HCT116 (cell line): ENCODE measurements at regions not wholly inside any gene's neighbourhood (a gene's known extent, or its start where the extent isn't known, plus 50 kb on each side); places are given as distances from the start of the nearest gene placed in this dataset.
"Not testable (repeated sequence)": the region's sequence is repeated elsewhere in the genome, so short reads cannot be mapped to it uniquely, and the experiment has no call there.

Experiments
- ATAC-seq: fragments of 200-7000 bp; cut with Tn5 transposase; 2 replicates; pipeline ENCODE4 v1.9.1; 2020; ENCODE audit warnings: mild to moderate bottlenecking, moderate library complexity
- BruUV-seq: library from RNA; stranded (reverse); fragments of 400-500 nt; replicated peaks from 2 replicates; lab custom pipeline; 2021; lab: Mats Ljungman, UMichigan
- CTCF ChIA-PET: fragments of 300-600 bp; sonication (Branson Sonifier 250); formaldehyde crosslinking; loops from one replicate; lab custom pipeline; 2021; ENCODE audit warnings: antibody characterized with exemption; lab: Charles Lee
- POLR2A ChIA-PET: fragments of 300-600, 350-600 bp; sonication (Branson Sonifier 250); formaldehyde crosslinking; loops from one replicate; lab custom pipeline; 2021; ENCODE audit warnings: antibody characterized with exemption; lab: Charles Lee
- RAD21 ChIA-PET, 2 experiments: fragments of 300-600 bp; sonication (Branson Sonifier 250); formaldehyde crosslinking; loops; one replicate each; lab custom pipeline; 2023; ENCODE audit warnings: low total read pairs in 2 of 2; ENCODE audit not compliant: uncharacterized antibody in 2 of 2, unreplicated experiment in 2 of 2, low non-redundant PET in 1 of 2; lab: Charles Lee
- DNase-seq: peaks from one replicate; pipeline ENCODE4 v3.0.0-alpha.2; 2010; ENCODE audit warnings: low read depth, low spot score
- H2AFZ ChIP-seq: fragments of 200-600 bp; shearing (Covaris generic), sonication (generic); 2 replicates; pipeline ENCODE4 v1.6.1; 2017; ENCODE audit warnings: low read depth, mixed run types, mixed read lengths, antibody characterized with exemption, low read length; ENCODE audit not compliant: poor library complexity, severe bottlenecking
- H3K27ac ChIP-seq: 2 replicates; pipeline ENCODE4 v1.5.1; 2012; ENCODE audit warnings: low read depth, low read length
- H3K27me3 ChIP-seq: fragments of 200-600 bp; sonication (generic); 2 replicates; pipeline ENCODE4 v1.6.1; 2016; ENCODE audit warnings: mixed run types, low read length, mixed read lengths; ENCODE audit not compliant: insufficient read depth
- H3K36me3 ChIP-seq, 2 experiments: fragments of 200-500 bp in 1 of 2; fragments of 200-600 bp in 1 of 2; sonication (Bioruptor generic) in 1 of 2; sonication (generic) in 1 of 2; 2 replicates each; pipeline versions ENCODE4 v1.5.1 to v1.6.1; 2014 to 2016; ENCODE audit warnings: low read length in 2 of 2, inconsistent platforms in 1 of 2, mixed read lengths in 1 of 2, mixed run types in 1 of 2; ENCODE audit not compliant: insufficient read depth in 2 of 2, control insufficient read depth in 1 of 2
- H3K4me1 ChIP-seq, 2 experiments: fragments of 200-600 bp in 1 of 2; sonication (generic) in 1 of 2; 2 replicates each; pipeline versions ENCODE4 v1.5.1 to v1.6.1; 2012 to 2017; ENCODE audit warnings: low read length in 2 of 2, inconsistent platforms in 1 of 2, mild to moderate bottlenecking in 1 of 2, mixed read lengths in 1 of 2, mixed run types in 1 of 2, moderate library complexity in 1 of 2; ENCODE audit not compliant: insufficient read depth in 2 of 2, control insufficient read depth in 1 of 2
- H3K4me2 ChIP-seq: fragments of 200-600 bp; sonication (generic); 2 replicates; pipeline ENCODE4 v1.6.1; 2017; ENCODE audit warnings: mixed run types, low read length, mixed read lengths
- H3K4me3 ChIP-seq, 2 experiments: fragments of 200-600 bp in 1 of 2; sonication (generic) in 1 of 2; replicated peaks in 1 of 2; 2 replicates each; pipeline ENCODE4 v1.5.1; 2011 to 2016; ENCODE audit warnings: low read length in 2 of 2, control low read depth in 1 of 2, low read depth in 1 of 2, mild to moderate bottlenecking in 1 of 2, mixed read lengths in 1 of 2, mixed run types in 1 of 2
- H3K79me2 ChIP-seq: fragments of 200-600 bp; sonication (generic); 2 replicates; pipeline ENCODE4 v1.6.1; 2017; ENCODE audit warnings: mild to moderate bottlenecking, mixed run types, low read length, moderate library complexity, mixed read lengths; ENCODE audit not compliant: insufficient read depth
- H3K9ac ChIP-seq: fragments of 200-600 bp; sonication (generic); 2 replicates; pipeline ENCODE4 v1.6.1; 2016; ENCODE audit warnings: low read length, mixed read lengths
- H3K9me2 ChIP-seq: fragments of 200-600 bp; sonication (generic), shearing (Covaris generic); 2 replicates; pipeline ENCODE4 v1.6.1; 2017; ENCODE audit warnings: mixed run types, mild to moderate bottlenecking, moderate library complexity; ENCODE audit not compliant: insufficient read depth
- H3K9me3 ChIP-seq, 2 experiments: fragments of 200-500 bp in 1 of 2; fragments of 200-600 bp in 1 of 2; sonication (Bioruptor generic) in 1 of 2; sonication (generic) in 1 of 2; 2 replicates each; pipeline ENCODE4 v1.6.1; 2014 to 2017; ENCODE audit warnings: low read length in 2 of 2, mixed read lengths in 2 of 2, inconsistent platforms in 1 of 2, low read depth in 1 of 2, mild to moderate bottlenecking in 1 of 2, mixed run types in 1 of 2, moderate library complexity in 1 of 2; ENCODE audit not compliant: control insufficient read depth in 1 of 2, insufficient read depth in 1 of 2
- H4K20me1 ChIP-seq: fragments of 200-600 bp; sonication (generic), shearing (Covaris generic); 2 replicates; pipeline ENCODE4 v1.6.1; 2017; ENCODE audit warnings: mixed run types, mild to moderate bottlenecking, moderate library complexity; ENCODE audit not compliant: insufficient read depth
- EGR1 ChIP-seq: IDR thresholded peaks from 2 replicates; pipeline ENCODE4 v1.6.1; 2012; ENCODE audit warnings: low read depth
- MAX ChIP-seq: IDR thresholded peaks from 2 replicates; pipeline ENCODE4 v1.6.1; 2012
- RAD21 ChIP-seq: IDR thresholded peaks from 2 replicates; pipeline ENCODE4 v1.6.1; 2012; ENCODE audit warnings: low read depth, mild to moderate bottlenecking
- REST ChIP-seq: IDR thresholded peaks from 2 replicates; pipeline ENCODE4 v1.6.1; 2012; ENCODE audit warnings: low read depth
- intact Hi-C: fragments of 100-400 bp; cut with micrococcal nuclease; formaldehyde crosslinking; loops from 2 replicates; pipeline ENCODE4 v1.10.0; 2022

DNA sequence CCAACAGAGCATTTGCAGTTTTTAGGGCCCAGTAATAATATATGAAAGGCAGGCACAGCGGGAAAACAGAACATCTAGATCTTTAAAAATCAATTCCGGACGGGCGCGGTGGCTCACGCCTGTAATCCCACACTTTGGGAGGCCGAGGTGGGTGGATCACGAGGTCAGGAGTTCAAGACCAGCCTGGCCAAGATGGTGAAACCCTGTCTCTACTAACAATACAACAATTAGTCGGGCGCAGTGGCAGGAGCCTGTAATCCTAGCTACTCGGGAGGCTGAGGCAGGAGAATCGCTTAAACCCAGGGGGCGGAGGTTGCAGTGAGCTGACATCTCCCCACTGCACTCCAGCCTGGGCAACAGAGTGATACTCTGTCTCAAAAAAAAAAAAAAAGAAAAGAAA lies 88.5 kb upstream of the MSH6 start:
- RAD21 ChIA-PET, BruUV-seq, DNase-seq, H3K4me3 ChIP-seq, H2AFZ ChIP-seq, H3K79me2 ChIP-seq, H3K9ac ChIP-seq, ATAC-seq, H3K27me3 ChIP-seq, H3K9me2 ChIP-seq, H3K4me2 ChIP-seq, H3K4me1 ChIP-seq, H4K20me1 ChIP-seq, intact Hi-C loops, H3K9me3 ChIP-seq, CTCF ChIA-PET, H3K36me3 ChIP-seq, H3K27ac ChIP-seq: not testable (repeated sequence)
- POLR2A ChIA-PET = interaction anchor here (0.7 kb wide), 1 partner anchor 64 kb away, joined by 4 read pairs; no protein-coding TSS in a partner anchor

GRCh38 chr2:47690706-47691325 lies 92.1 kb upstream of the MSH6 start:
- H4K20me1 ChIP-seq, H3K27ac ChIP-seq, H3K4me3 ChIP-seq, RAD21 ChIA-PET, H3K36me3 ChIP-seq, DNase-seq, H3K9me2 ChIP-seq, POLR2A ChIA-PET, H3K9me3 ChIP-seq, BruUV-seq, H3K27me3 ChIP-seq, H3K4me1 ChIP-seq, CTCF ChIA-PET, H3K79me2 ChIP-seq, H3K9ac ChIP-seq, H2AFZ ChIP-seq, intact Hi-C loops, ATAC-seq, H3K4me2 ChIP-seq: not testable (repeated sequence)

- no peak for TF ChIP-seq REST
- TF ChIP-seq MAX = no peak
- TF ChIP-seq EGR1 = no peak
- TF ChIP-seq RAD21 = no peak
- Histone ChIP-seq H3K79me2 (no peaks in the 10 kb centered on the region), H3K27me3 (no peaks in the 10 kb centered on the region), H3K4me2 (no peak overlapping the region), H2AFZ (no peak overlapping the region), H3K9ac (no peak overlapping the region), H3K36me3 (no peaks in the 10 kb centered on the region), H3K4me3 (no peak overlapping the region), H3K9me3 (0 out of 4 replicates have a peak, but pooled peaks cover 0 to 4% of the 10 kb centered on the region in 2 experiments), H3K4me1 (no peaks in the 10 kb centered on the region), H3K9me2 (no peaks in the 10 kb centered on the region), H4K20me1 (no peaks in the 10 kb centered on the region), H3K27ac (no peak overlapping the region)
- ChIA-PET CTCF (no interaction called here), RAD21 (no interaction called here), POLR2A (no interaction called here)
- BruUV-seq = no TSS peak
- ATAC-seq (no peak), DNase-seq (no peak)
- intact Hi-C loops = no loop called here
Observed at GRCh38 chr2:47690132-47690531, 92.8 kb upstream of the MSH6 start.
